Neuronal stem cell (in vitro differentiated cells): ENCODE measurements at regions not wholly inside any gene's neighbourhood (a gene's known extent, or its start where the extent isn't known, plus 50 kb on each side); places are given as distances from the start of the nearest gene placed in this dataset.

ENCODE experiments used
- DNase-seq: peaks from one replicate; pipeline ENCODE4 v3.0.0-alpha.2; 2013; ENCODE audit warnings: low spot score
- H2AFZ ChIP-seq: one replicate; pipeline ENCODE4 v1.6.1; 2013; ENCODE audit warnings: mild to moderate bottlenecking, low read length, inconsistent platforms
- H2AK5ac ChIP-seq: 2 replicates; pipeline ENCODE4 v1.6.1; 2013; ENCODE audit warnings: low read depth, mild to moderate bottlenecking, inconsistent platforms, low read length, moderate library complexity, mixed read lengths
- H2BK120ac ChIP-seq: 2 replicates; pipeline ENCODE4 v1.6.1; 2013; ENCODE audit warnings: low read depth, mild to moderate bottlenecking, inconsistent platforms, low read length, moderate library complexity, mixed read lengths
- H2BK12ac ChIP-seq: one replicate; pipeline ENCODE4 v1.6.1; 2013; ENCODE audit warnings: low read length, inconsistent platforms
- H2BK15ac ChIP-seq: 2 replicates; pipeline ENCODE4 v1.6.1; 2013; ENCODE audit warnings: mild to moderate bottlenecking, low read length, inconsistent platforms, mixed read lengths
- H2BK5ac ChIP-seq: one replicate; pipeline ENCODE4 v1.6.1; 2013; ENCODE audit warnings: inconsistent platforms, mild to moderate bottlenecking, low read length, moderate library complexity
- H3K14ac ChIP-seq: one replicate; pipeline ENCODE4 v1.6.1; 2013; ENCODE audit warnings: low read length, inconsistent platforms
- H3K18ac ChIP-seq: 2 replicates; pipeline ENCODE4 v1.6.1; 2013; ENCODE audit warnings: low read length, inconsistent platforms
- H3K23ac ChIP-seq: 2 replicates; pipeline ENCODE4 v1.6.1; 2013; ENCODE audit warnings: low read depth, mild to moderate bottlenecking, mixed read lengths, low read length, inconsistent platforms; ENCODE audit not compliant: poor library complexity
- H3K27ac ChIP-seq: replicated peaks from 3 replicates; pipeline ENCODE4 v1.5.1; 2013; ENCODE audit warnings: low read length, inconsistent platforms
- H3K27me3 ChIP-seq, 3 experiments: 2 replicates each; pipeline ENCODE4 v1.6.1; 2013; ENCODE audit warnings: low read length in 3 of 3, mild to moderate bottlenecking in 2 of 3, inconsistent platforms in 1 of 3, low read depth in 1 of 3, mixed read lengths in 1 of 3, moderate library complexity in 1 of 3; ENCODE audit not compliant: control insufficient read depth in 3 of 3, insufficient read depth in 3 of 3
- H3K36me3 ChIP-seq, 2 donors: replicated peaks in 1 of 2; 2 replicates each; pipeline ENCODE4 v1.6.1; 2013; ENCODE audit warnings: low read length in 2 of 2; ENCODE audit not compliant: control insufficient read depth in 2 of 2, insufficient read depth in 2 of 2
- H3K4ac ChIP-seq: 2 replicates; pipeline ENCODE4 v1.6.1; 2013; ENCODE audit warnings: inconsistent platforms, mild to moderate bottlenecking, low read length, moderate library complexity
- H3K4me1 ChIP-seq, 2 donors: 1 replicate in 1 of 2; 2 replicates in 1 of 2; pipeline ENCODE4 v1.6.1; 2013; ENCODE audit warnings: low read length in 2 of 2, low read depth in 1 of 2; ENCODE audit not compliant: control insufficient read depth in 2 of 2, insufficient read depth in 1 of 2
- H3K4me2 ChIP-seq: one replicate; pipeline ENCODE4 v1.6.1; 2013; ENCODE audit warnings: mild to moderate bottlenecking, low read length, inconsistent platforms; ENCODE audit not compliant: insufficient read depth, poor library complexity, severe bottlenecking
- H3K4me3 ChIP-seq, 2 donors: 2 replicates each; pipeline ENCODE4 v1.5.1; 2013; ENCODE audit warnings: low read length in 2 of 2, mild to moderate bottlenecking in 2 of 2, inconsistent platforms in 1 of 2, moderate library complexity in 1 of 2
- H3K79me1 ChIP-seq: one replicate; pipeline ENCODE4 v1.6.1; 2013; ENCODE audit warnings: low read depth, mild to moderate bottlenecking, inconsistent platforms, low read length, moderate library complexity
- H3K9ac ChIP-seq: one replicate; pipeline ENCODE4 v1.6.1; 2013; ENCODE audit warnings: mild to moderate bottlenecking, low read depth, low read length, inconsistent platforms; ENCODE audit not compliant: poor library complexity
- H3K9me3 ChIP-seq, 2 donors: replicated peaks in 1 of 2; 2 replicates each; pipeline versions ENCODE3 to v1.6.1; 2013; ENCODE audit warnings: low read length in 2 of 2, mild to moderate bottlenecking in 2 of 2, inconsistent platforms in 1 of 2, low read depth in 1 of 2, mixed read lengths in 1 of 2, moderate library complexity in 1 of 2; ENCODE audit not compliant: control insufficient read depth in 2 of 2, insufficient read depth in 1 of 2
- H4K8ac ChIP-seq: one replicate; pipeline ENCODE4 v1.6.1; 2013; ENCODE audit warnings: low read depth, mild to moderate bottlenecking, inconsistent platforms, low read length, moderate library complexity
- H4K91ac ChIP-seq: one replicate; pipeline ENCODE4 v1.6.1; 2013; ENCODE audit warnings: low read length, low read depth, mild to moderate bottlenecking, inconsistent platforms; ENCODE audit not compliant: poor library complexity
- WGBS, 2 donors: extraction: QIAGEN DNeasy Blood & Tissue Kit; methylation state at CpG; one replicate each; pipeline ENCODE4 v1.1.7; 2013; ENCODE audit warnings: missing lambda C conversion rate in 2 of 2, mixed read lengths in 1 of 2; ENCODE audit not compliant: insufficient read length in 2 of 2, insufficient replicate concordance in 1 of 2; ENCODE audit errors: extremely low coverage in 2 of 2; 5-methylcytosine and 5-hydroxymethylcytosine counted together

DNA sequence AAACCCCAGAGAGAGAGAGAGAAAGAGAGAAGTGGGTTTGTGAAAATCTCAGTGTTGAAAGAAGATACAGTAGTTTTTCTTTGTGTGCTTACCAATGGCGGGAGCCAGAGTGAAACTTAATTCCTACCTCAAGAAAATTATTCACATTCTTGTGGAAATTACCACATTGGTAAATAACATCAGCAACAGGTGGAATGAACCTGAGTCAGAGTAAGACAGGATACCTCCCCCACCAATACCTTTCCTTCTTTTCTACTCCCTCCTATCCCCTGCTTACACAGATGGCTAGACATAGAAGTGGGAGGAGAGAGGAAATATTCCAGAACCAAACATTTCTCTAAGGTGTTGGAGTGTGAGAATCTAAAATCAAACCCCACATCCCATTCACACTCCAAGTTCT is 793.9 kb downstream of the SORCS3 start:
- Histone ChIP-seq H3K27me3 (no peaks in the 10 kb centered on the region), H3K4me2 (no peak overlapping the region), H2BK120ac (no peak overlapping the region), H4K91ac (no peak overlapping the region), H3K27ac (no peak overlapping the region), H3K4me1 (no peaks in the 10 kb centered on the region), H2BK12ac (no peak overlapping the region), H3K9ac (no peak overlapping the region), H3K14ac (no peak overlapping the region), H3K4ac (no peak overlapping the region), H3K36me3 (no peaks in the 10 kb centered on the region), H3K9me3 (peaks cover 0 to 2% of the 10 kb centered on the region in 2 donors), H3K18ac (no peak overlapping the region), H3K4me3 (no peak overlapping the region), H4K8ac (no peak overlapping the region), H2BK5ac (no peak overlapping the region), H2AK5ac (no peak overlapping the region), H3K23ac (no peak overlapping the region), H2AFZ (no peak overlapping the region), H2BK15ac (no peak overlapping the region), H3K79me1 (no peaks in the 10 kb centered on the region)
- no peak for DNase-seq
- no CpG with 5 or more reads among the region's 1 CpG for WGBS, 2 donors

DNA sequence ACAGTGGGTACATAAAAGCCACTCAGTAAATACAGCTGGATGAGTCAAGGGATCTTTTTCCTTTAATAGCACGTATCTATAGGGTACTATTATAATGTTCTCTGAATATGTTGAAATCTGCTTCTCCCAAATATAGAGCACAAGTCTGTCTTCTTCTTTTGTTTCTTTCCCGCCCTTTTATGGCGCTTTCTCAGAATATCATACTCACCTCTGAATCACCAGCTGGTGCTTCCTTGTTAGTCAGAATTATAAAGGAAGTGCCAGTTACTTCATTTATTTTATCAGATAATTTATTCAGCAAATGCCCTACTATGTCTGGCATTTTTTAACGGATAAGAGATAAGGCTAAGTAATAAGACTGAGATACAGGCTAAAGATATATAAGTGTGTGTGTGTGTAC is 772.9 kb downstream of the SORCS3 start:
- no peak overlapping the region for H3K4me3 ChIP-seq
- H3K18ac ChIP-seq = no peak overlapping the region
- no peak overlapping the region for H2BK120ac ChIP-seq
- H3K23ac ChIP-seq = no peak overlapping the region
- no peaks in the 10 kb centered on the region for H3K9me3 ChIP-seq
- no peak overlapping the region for H3K4me2 ChIP-seq
- no peak overlapping the region for H2AK5ac ChIP-seq
- no peak overlapping the region for H3K4ac ChIP-seq
- no peak overlapping the region for H2BK15ac ChIP-seq
- no peak overlapping the region for H3K14ac ChIP-seq
- WGBS, 2 donors = no CpG with 5 or more reads among the region's 4 CpGs
- no peak overlapping the region for H2BK12ac ChIP-seq
- no peak overlapping the region for H4K8ac ChIP-seq
- H2BK5ac ChIP-seq = no peak overlapping the region
- no peak overlapping the region for H3K9ac ChIP-seq
- no peak overlapping the region for H2AFZ ChIP-seq
- H3K27ac ChIP-seq = no peak overlapping the region
- no peak overlapping the region for H4K91ac ChIP-seq
- no peaks in the 10 kb centered on the region for H3K27me3 ChIP-seq
- H3K36me3 ChIP-seq = no peaks in the 10 kb centered on the region
- no peaks in the 10 kb centered on the region for H3K4me1 ChIP-seq
- DNase-seq = no peak
- H3K79me1 ChIP-seq = no peaks in the 10 kb centered on the region

DNA sequence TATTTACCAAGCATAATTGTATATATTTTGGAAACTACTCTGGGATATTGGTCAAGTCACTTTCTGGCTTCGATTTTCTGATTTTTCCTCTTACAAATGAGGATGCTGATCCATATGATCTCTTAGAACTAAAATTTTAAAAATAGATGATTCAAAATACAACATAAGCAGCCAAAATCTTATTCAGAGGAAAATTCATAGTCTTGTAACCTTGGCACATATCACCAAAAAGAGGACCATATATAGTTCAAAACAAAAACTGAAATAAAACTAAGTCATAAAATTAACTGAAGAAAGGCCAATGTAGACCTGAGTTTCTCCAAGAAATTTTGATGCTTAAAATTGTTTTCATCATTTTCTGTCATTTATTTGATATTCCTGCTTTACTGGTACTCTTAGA is 768.3 kb downstream of the SORCS3 start:
- no peak overlapping the region for H2AK5ac ChIP-seq
- no peak for DNase-seq
- no peaks in the 10 kb centered on the region for H3K9me3 ChIP-seq
- H3K23ac ChIP-seq = no peak overlapping the region
- H4K8ac ChIP-seq = no peak overlapping the region
- H3K9ac ChIP-seq = no peak overlapping the region
- no peak overlapping the region for H3K18ac ChIP-seq
- H3K27me3 ChIP-seq = no peaks in the 10 kb centered on the region
- no peak overlapping the region for H2AFZ ChIP-seq
- no peak overlapping the region for H2BK5ac ChIP-seq
- no peak overlapping the region for H3K14ac ChIP-seq
- no peaks in the 10 kb centered on the region for H3K79me1 ChIP-seq
- H2BK15ac ChIP-seq = no peak overlapping the region
- H2BK12ac ChIP-seq = no peak overlapping the region
- H3K27ac ChIP-seq = no peak overlapping the region
- H2BK120ac ChIP-seq = no peak overlapping the region
- no peak overlapping the region for H4K91ac ChIP-seq
- H3K36me3 ChIP-seq = no peaks in the 10 kb centered on the region
- no CpG with 5 or more reads among the region's 1 CpG for WGBS, 2 donors
- H3K4me1 ChIP-seq = no peaks in the 10 kb centered on the region
- no peak overlapping the region for H3K4ac ChIP-seq
- H3K4me2 ChIP-seq = no peak overlapping the region
- H3K4me3 ChIP-seq = no peak overlapping the region

DNA sequence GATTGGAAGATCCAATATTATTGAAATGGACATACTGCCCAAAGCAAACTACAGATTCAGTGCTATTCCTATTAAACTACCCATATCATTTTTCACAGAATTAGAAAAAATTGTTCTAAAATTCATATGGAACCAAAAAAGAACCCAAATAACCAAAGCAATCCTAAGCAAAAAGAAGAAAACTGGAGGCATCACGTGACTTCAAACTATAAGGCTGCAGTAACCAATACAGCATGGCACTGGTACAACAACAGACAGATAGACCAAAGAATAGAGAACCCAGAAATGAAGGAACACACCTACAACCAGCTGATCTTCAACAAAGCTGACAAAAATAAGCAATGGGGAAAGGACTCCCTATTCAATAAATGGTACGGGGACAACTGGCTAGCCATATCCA is 765.4 kb downstream of the SORCS3 start:
- H2BK12ac ChIP-seq = no peak overlapping the region
- no peaks in the 10 kb centered on the region for H3K36me3 ChIP-seq
- no peaks in the 10 kb centered on the region for H3K79me1 ChIP-seq
- no peak for DNase-seq
- no peak overlapping the region for H2BK120ac ChIP-seq
- H3K9ac ChIP-seq = no peak overlapping the region
- H2BK5ac ChIP-seq = no peak overlapping the region
- H2AFZ ChIP-seq = no peak overlapping the region
- H3K4me2 ChIP-seq = no peak overlapping the region
- no peaks in the 10 kb centered on the region for H3K9me3 ChIP-seq
- no peaks in the 10 kb centered on the region for H3K4me1 ChIP-seq
- H4K91ac ChIP-seq = no peak overlapping the region
- H2BK15ac ChIP-seq = no peak overlapping the region
- H3K14ac ChIP-seq = no peak overlapping the region
- H3K4me3 ChIP-seq = no peak overlapping the region
- no peak overlapping the region for H3K27ac ChIP-seq
- no CpG with 5 or more reads among the region's 2 CpGs for WGBS, 2 donors
- H3K18ac ChIP-seq = no peak overlapping the region
- no peaks in the 10 kb centered on the region for H3K27me3 ChIP-seq
- no peak overlapping the region for H3K4ac ChIP-seq
- no peak overlapping the region for H3K23ac ChIP-seq
- H2AK5ac ChIP-seq = no peak overlapping the region
- H4K8ac ChIP-seq = no peak overlapping the region
